Neural crest cell (in vitro differentiated cells): ENCODE measurements at regions not wholly inside any gene's neighbourhood (a gene's known extent, or its start where the extent isn't known, plus 50 kb on each side); places are given as distances from the start of the nearest gene placed in this dataset.

Source experiments
- DNase-seq: peaks from one replicate; pipeline ENCODE4 v3.0.0; 2021; ENCODE audit warnings: low read depth, mixed read lengths, low spot score
- H3K27ac Mint-ChIP-seq: one replicate; pipeline ENCODE4 v1.8.0; 2021; ENCODE audit warnings: mild to moderate bottlenecking, mixed read lengths; ENCODE audit not compliant: unreplicated experiment
- H3K27me3 Mint-ChIP-seq: 2 replicates; pipeline ENCODE4 v1.8.0; 2021; ENCODE audit warnings: low read depth, mild to moderate bottlenecking, mixed read lengths
- H3K36me3 Mint-ChIP-seq: 2 replicates; pipeline ENCODE4 v1.8.0; 2021; ENCODE audit warnings: low read depth, mild to moderate bottlenecking, mixed read lengths
- H3K4me1 Mint-ChIP-seq: 2 replicates; pipeline ENCODE4 v1.8.0; 2021; ENCODE audit warnings: mixed read lengths
- H3K4me3 Mint-ChIP-seq: one replicate; pipeline ENCODE4 v1.8.0; 2021; ENCODE audit warnings: mild to moderate bottlenecking, mixed read lengths
- H3K9me3 Mint-ChIP-seq: 2 replicates; pipeline ENCODE4 v1.8.0; 2021; ENCODE audit warnings: mixed read lengths
- TF ChIP-seq, protein P1 (sequence below): fragments of 200-600 bp; sonication (generic); conservative IDR thresholded peaks from 2 replicates; pipeline ENCODE4 v1.5.0; 2021; ENCODE audit warnings: antibody characterized with exemption, mild to moderate bottlenecking

DNA sequence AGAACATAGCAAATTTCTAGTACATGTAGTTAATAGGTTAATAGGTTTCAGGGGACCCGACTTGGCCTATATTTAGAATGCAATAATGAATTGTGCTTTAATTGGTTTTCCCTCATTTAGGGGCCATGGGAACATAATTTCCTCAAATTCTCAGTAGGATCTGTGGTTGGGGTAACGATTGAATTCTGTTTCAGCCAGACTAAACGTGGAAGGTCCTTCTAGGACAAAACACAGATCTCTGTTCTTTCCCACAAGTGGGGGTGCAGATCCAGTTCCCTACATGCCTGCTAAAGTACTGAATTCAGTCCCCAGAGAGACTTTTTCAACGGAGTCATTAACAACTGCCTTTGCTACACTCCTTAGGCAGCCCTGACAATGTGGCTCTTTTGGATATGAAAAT is 50.7 kb upstream of the AGBL1 start:
- Mint-ChIP-seq H3K4me3 (no peak overlapping the region), H3K9me3 (no peaks in the 10 kb centered on the region), H3K27me3 (no peaks in the 10 kb centered on the region), H3K27ac (no peak overlapping the region), H3K36me3 (no peaks in the 10 kb centered on the region), H3K4me1 (no peaks in the 10 kb centered on the region)
- TF ChIP-seq, protein P1, sequence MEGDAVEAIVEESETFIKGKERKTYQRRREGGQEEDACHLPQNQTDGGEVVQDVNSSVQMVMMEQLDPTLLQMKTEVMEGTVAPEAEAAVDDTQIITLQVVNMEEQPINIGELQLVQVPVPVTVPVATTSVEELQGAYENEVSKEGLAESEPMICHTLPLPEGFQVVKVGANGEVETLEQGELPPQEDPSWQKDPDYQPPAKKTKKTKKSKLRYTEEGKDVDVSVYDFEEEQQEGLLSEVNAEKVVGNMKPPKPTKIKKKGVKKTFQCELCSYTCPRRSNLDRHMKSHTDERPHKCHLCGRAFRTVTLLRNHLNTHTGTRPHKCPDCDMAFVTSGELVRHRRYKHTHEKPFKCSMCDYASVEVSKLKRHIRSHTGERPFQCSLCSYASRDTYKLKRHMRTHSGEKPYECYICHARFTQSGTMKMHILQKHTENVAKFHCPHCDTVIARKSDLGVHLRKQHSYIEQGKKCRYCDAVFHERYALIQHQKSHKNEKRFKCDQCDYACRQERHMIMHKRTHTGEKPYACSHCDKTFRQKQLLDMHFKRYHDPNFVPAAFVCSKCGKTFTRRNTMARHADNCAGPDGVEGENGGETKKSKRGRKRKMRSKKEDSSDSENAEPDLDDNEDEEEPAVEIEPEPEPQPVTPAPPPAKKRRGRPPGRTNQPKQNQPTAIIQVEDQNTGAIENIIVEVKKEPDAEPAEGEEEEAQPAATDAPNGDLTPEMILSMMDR = no peak
- no peak for DNase-seq
